Right lobe of liver (tissue), 4 donors: ENCODE measurements at regions not wholly inside any gene's neighbourhood (a gene's known extent, or its start where the extent isn't known, plus 50 kb on each side); places are given as distances from the start of the nearest gene placed in this dataset.

Experiments
- CTCF ChIP-seq, 4 donors: fragments of 200-600 bp in 3 of 4; fragments of 450-650 bp in 1 of 4; IDR thresholded peaks; one replicate each; pipeline versions ENCODE4 v1.5.1 to v1.8.0; 2016 to 2022; ENCODE audit warnings: antibody characterized with exemption in 4 of 4, mild to moderate bottlenecking in 2 of 4
- POLR2A ChIP-seq: fragments of 450-650 bp; IDR thresholded peaks from one replicate; pipeline ENCODE4 v1.6.1; 2017; ENCODE audit warnings: antibody characterized with exemption, mild to moderate bottlenecking
- donor health status: DM: no; HTN: no; CAD: no.
- donor health status: DM: no; HTN: no; CAD: no.
- donor health status: DM: no; HTN: yes; CAD: no.

GRCh38 chr2:119053700-119054436 is 104.7 kb downstream of the C1QL2 start:
- TF ChIP-seq CTCF (IDR thresholded peaks at IDR 0.05) (no peak), POLR2A (no peak)
